Caco-2 (cell line): ENCODE measurements at regions not wholly inside any gene's neighbourhood (a gene's known extent, or its start where the extent isn't known, plus 50 kb on each side); places are given as distances from the start of the nearest gene placed in this dataset.

Experiments used
- BruUV-seq: library from RNA; stranded (reverse); fragments of 400-500 nt; replicated peaks from 2 replicates; lab custom pipeline; 2021; lab: Mats Ljungman, UMichigan
- CTCF ChIA-PET: fragments of 300-600 bp; sonication (Branson Sonifier 250); formaldehyde crosslinking; loops from one replicate; lab custom pipeline; 2022; ENCODE audit warnings: antibody characterized with exemption; lab: Charles Lee
- POLR2A ChIA-PET: fragments of 300-600 bp; sonication (Branson Sonifier 250); formaldehyde crosslinking; loops from one replicate; lab custom pipeline; 2022; ENCODE audit warnings: antibody characterized with exemption; lab: Charles Lee
- DNase-seq, 2 experiments: peaks; one replicate each; pipeline versions ENCODE4 v3.0.0 to v3.0.0-alpha.2; 2020 to 2022
- H3K27me3 ChIP-seq: replicated peaks from 2 replicates; pipeline ENCODE4 v1.6.0; 2011; ENCODE audit warnings: low read length; ENCODE audit not compliant: control insufficient read depth, insufficient read depth
- H3K36me3 ChIP-seq: 2 replicates; pipeline ENCODE4 v1.5.1; 2011; ENCODE audit warnings: low read length; ENCODE audit not compliant: control insufficient read depth, insufficient read depth
- H3K4me1 ChIP-seq: fragments of 250-450 bp; sonication (Bioruptor Pico); 2 replicates; pipeline ENCODE4 v1.5.1; 2020; ENCODE audit warnings: mild to moderate bottlenecking
- H3K4me3 ChIP-seq: 2 replicates; pipeline ENCODE4 v1.5.1; 2011; ENCODE audit warnings: low read depth, mild to moderate bottlenecking, control low read depth, low read length
- H3K9me3 ChIP-seq: fragments of 250-450 bp; sonication (Bioruptor Pico); 2 replicates; pipeline ENCODE4 v1.5.1; 2020; ENCODE audit warnings: mild to moderate bottlenecking, moderate library complexity
- H3K27ac Mint-ChIP-seq: one replicate; pipeline ENCODE4 v1.8.0; 2022; ENCODE audit warnings: mixed read lengths; ENCODE audit not compliant: unreplicated experiment
- H3K27me3 Mint-ChIP-seq: one replicate; pipeline ENCODE4 v1.8.0; 2022; ENCODE audit warnings: mixed read lengths; ENCODE audit not compliant: insufficient read depth, unreplicated experiment
- H3K36me3 Mint-ChIP-seq: one replicate; pipeline ENCODE4 v1.8.0; 2022; ENCODE audit warnings: mild to moderate bottlenecking, mixed read lengths; ENCODE audit not compliant: insufficient read depth, unreplicated experiment
- H3K4me1 Mint-ChIP-seq: one replicate; pipeline ENCODE4 v1.8.0; 2022; ENCODE audit warnings: low read depth, mixed read lengths; ENCODE audit not compliant: unreplicated experiment
- H3K4me3 Mint-ChIP-seq: one replicate; pipeline ENCODE4 v1.8.0; 2022; ENCODE audit warnings: mild to moderate bottlenecking, moderate library complexity, mixed read lengths; ENCODE audit not compliant: unreplicated experiment
- H3K9me3 Mint-ChIP-seq: one replicate; pipeline ENCODE4 v1.8.0; 2022; ENCODE audit warnings: mixed read lengths; ENCODE audit not compliant: unreplicated experiment
- CTCF ChIP-seq, 2 experiments: fragments of 200-600 bp in 1 of 2; IDR thresholded peaks; 1 replicate in 1 of 2; 2 replicates in 1 of 2; pipeline versions ENCODE4 v1.5.1 to v1.8.0; 2011 to 2022; ENCODE audit warnings: antibody characterized with exemption in 1 of 2, control low read depth in 1 of 2, inconsistent platforms in 1 of 2, low read depth in 1 of 2, low read length in 1 of 2, mild to moderate bottlenecking in 1 of 2, moderate library complexity in 1 of 2; ENCODE audit not compliant: insufficient read depth in 1 of 2, severe bottlenecking in 1 of 2, unreplicated experiment in 1 of 2
- intact Hi-C: fragments of 100-400 bp; cut with micrococcal nuclease; formaldehyde crosslinking; loops from one replicate; pipeline ENCODE4 v1.10.0; 2022; ENCODE audit not compliant: unreplicated experiment

- Mint-ChIP-seq H3K27me3 (peaks cover 36% of the 10 kb centered on the region), H3K27ac (no peak overlapping the region), H3K9me3 (no peaks in the 10 kb centered on the region), H3K36me3 (no peaks in the 10 kb centered on the region), H3K4me3 (no peak overlapping the region), H3K4me1 (no peaks in the 10 kb centered on the region)
- Histone ChIP-seq H3K27me3 (peaks cover 1% of the 10 kb centered on the region; the same call in 1 of the 2 replicates), H3K4me3 (no peak overlapping the region), H3K36me3 (no peaks in the 10 kb centered on the region), H3K9me3 (no peaks in the 10 kb centered on the region), H3K4me1 (no peaks in the 10 kb centered on the region)
- no peak for DNase-seq
- ChIA-PET POLR2A (no interaction called here), CTCF (interaction anchor here (0.7 kb wide), 1 partner anchor 9 kb away, joined by 3 read pairs; no protein-coding TSS in a partner anchor)
- intact Hi-C loops, result loop anchor here (10.0 kb wide), 1 partner anchor 179 kb away; no protein-coding TSS in a partner anchor
- no TSS peak for BruUV-seq
- no peak for TF ChIP-seq CTCF (IDR thresholded peaks at IDR 0.05; ENCODE audit: insufficient read depth in 1 of 2, low read depth in 1 of 2, low read length in 1 of 2, severe bottlenecking in 1 of 2, unreplicated experiment in 1 of 2)
Measured at GRCh38 chr7:25665903-25666670, 437.8 kb upstream of the NPVF start.

DNA sequence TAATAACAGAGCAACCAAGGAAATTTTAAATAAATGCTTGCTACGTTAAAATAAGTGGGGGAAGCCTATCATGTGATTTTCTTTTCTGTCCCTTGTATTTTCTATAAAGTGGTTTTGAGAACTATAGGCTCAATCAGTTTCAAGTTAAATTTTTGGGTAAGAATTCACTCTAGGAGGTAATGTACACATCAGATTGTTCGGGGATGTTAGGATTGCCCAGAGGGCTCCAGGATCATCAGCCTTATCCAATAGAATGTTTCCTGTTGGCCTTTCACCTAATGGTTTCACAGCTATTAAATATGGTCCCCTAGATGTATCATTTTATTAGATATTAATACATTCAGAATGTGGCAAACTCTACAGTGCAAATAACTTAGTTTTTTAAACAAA lies 438.4 kb upstream of the NPVF start:
- H3K4me3 Mint-ChIP-seq, result no peak overlapping the region
- H3K36me3 ChIP-seq, result no peaks in the 10 kb centered on the region
- no peaks in the 10 kb centered on the region for H3K4me1 Mint-ChIP-seq
- no peak overlapping the region for H3K27ac Mint-ChIP-seq
- H3K4me1 ChIP-seq, result no peaks in the 10 kb centered on the region
- no peaks in the 10 kb centered on the region for H3K9me3 Mint-ChIP-seq
- H3K27me3 Mint-ChIP-seq, result peaks cover 40% of the 10 kb centered on the region
- TF ChIP-seq CTCF (IDR thresholded peaks at IDR 0.05; ENCODE audit: insufficient read depth in 1 of 2, low read depth in 1 of 2, low read length in 1 of 2, severe bottlenecking in 1 of 2, unreplicated experiment in 1 of 2), result no peak
- ChIA-PET POLR2A (no interaction called here), CTCF (no interaction called here)
- DNase-seq, result no peak
- H3K4me3 ChIP-seq, result no peak overlapping the region
- peaks cover 1% of the 10 kb centered on the region; the same call in 1 of the 2 replicates for H3K27me3 ChIP-seq
- intact Hi-C loops, result loop anchor here (10.0 kb wide), 1 partner anchor 178 kb away; no protein-coding TSS in a partner anchor
- H3K9me3 ChIP-seq, result no peaks in the 10 kb centered on the region
- no TSS peak for BruUV-seq
- no peaks in the 10 kb centered on the region for H3K36me3 Mint-ChIP-seq

DNA sequence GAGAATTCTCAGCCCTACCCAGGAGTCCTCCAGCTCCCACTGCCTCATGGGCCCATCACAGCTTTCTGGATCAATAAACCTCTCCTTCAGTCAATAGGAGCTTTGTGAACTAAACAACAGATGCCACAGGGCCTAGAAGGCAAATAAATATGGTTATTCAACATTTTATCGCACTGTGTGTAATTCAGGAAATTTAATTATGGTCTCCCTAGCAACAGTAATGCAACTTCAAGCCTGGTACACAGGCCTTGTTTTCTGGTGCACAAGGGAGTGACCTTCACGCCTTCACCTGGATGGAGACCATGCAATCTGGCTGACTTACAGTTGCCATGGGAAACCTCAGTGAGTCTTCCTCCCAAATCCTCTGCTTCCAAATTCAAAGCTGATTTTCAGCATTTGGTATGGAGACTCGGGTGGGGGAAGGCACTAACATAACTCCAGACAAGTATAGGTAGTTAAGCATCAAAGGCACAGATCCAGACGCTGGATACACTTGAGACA lies 441.0 kb upstream of the NPVF start:
- peaks cover 1% of the 10 kb centered on the region; the same call in 1 of the 2 replicates for H3K27me3 ChIP-seq
- no TSS peak for BruUV-seq

More for the DNA sequence above, 441.0 kb upstream of the NPVF start:
- CTCF ChIA-PET, result no interaction called here
- DNase-seq, result no peak
- Mint-ChIP-seq H3K9me3 (no peaks in the 10 kb centered on the region), H3K4me3 (no peak overlapping the region), H3K27ac (no peak overlapping the region), H3K4me1 (no peaks in the 10 kb centered on the region), H3K27me3 (peaks cover 32% of the 10 kb centered on the region), H3K36me3 (no peaks in the 10 kb centered on the region)
- Histone ChIP-seq H3K36me3 (no peaks in the 10 kb centered on the region), H3K9me3 (no peaks in the 10 kb centered on the region), H3K4me3 (no peak overlapping the region), H3K4me1 (no peaks in the 10 kb centered on the region)
- no peak for TF ChIP-seq CTCF (IDR thresholded peaks at IDR 0.05; ENCODE audit: insufficient read depth in 1 of 2, low read depth in 1 of 2, low read length in 1 of 2, severe bottlenecking in 1 of 2, unreplicated experiment in 1 of 2)
- intact Hi-C loops, result loop anchor here (10.0 kb wide), 1 partner anchor 175 kb away; no protein-coding TSS in a partner anchor
- POLR2A ChIA-PET, result no interaction called here
